OCI-LY1 (cell line): ENCODE measurements at regions not wholly inside any gene's neighbourhood (a gene's known extent, or its start where the extent isn't known, plus 50 kb on each side); places are given as distances from the start of the nearest gene placed in this dataset.

Source experiments
- H2AFZ ChIP-seq: fragments of 200-600 bp; sonication (generic), shearing (Covaris generic); 2 replicates; pipeline ENCODE4 v1.6.0; 2014; ENCODE audit warnings: antibody characterized with exemption, mild to moderate bottlenecking, low read length
- H3F3A ChIP-seq: fragments of 200-600 bp; sonication (generic), shearing (Covaris generic); 2 replicates; pipeline ENCODE4 v1.6.0; 2014; ENCODE audit warnings: mild to moderate bottlenecking, antibody characterized with exemption, low read length, moderate library complexity; ENCODE audit not compliant: insufficient read depth
- H3K27ac ChIP-seq: fragments of 200-600 bp; sonication (generic); 2 replicates; pipeline ENCODE4 v1.5.1; 2014; ENCODE audit warnings: low read length, mixed run types, mild to moderate bottlenecking, low read depth; ENCODE audit not compliant: poor library complexity, severe bottlenecking
- H3K27me3 ChIP-seq: fragments of 200-600 bp; sonication (generic); 2 replicates; pipeline ENCODE4 v1.6.0; 2014; ENCODE audit warnings: antibody characterized with exemption, mild to moderate bottlenecking, low read length, moderate library complexity; ENCODE audit not compliant: insufficient read depth
- H3K36me3 ChIP-seq: fragments of 200-600 bp; sonication (generic); 2 replicates; pipeline ENCODE4 v1.6.1; 2014; ENCODE audit warnings: mild to moderate bottlenecking, antibody characterized with exemption, low read length, moderate library complexity, mixed read lengths; ENCODE audit not compliant: insufficient read depth
- H3K4me1 ChIP-seq: fragments of 200-600 bp; sonication (generic); 2 replicates; pipeline ENCODE4 v1.5.1; 2014; ENCODE audit warnings: mild to moderate bottlenecking, low read length, moderate library complexity; ENCODE audit not compliant: insufficient read depth, severe bottlenecking
- H3K4me2 ChIP-seq: fragments of 200-600 bp; sonication (generic), shearing (Covaris generic); 2 replicates; pipeline ENCODE4 v1.6.1; 2014; ENCODE audit warnings: low read length
- H3K4me3 ChIP-seq: fragments of 200-600 bp; sonication (generic); 2 replicates; pipeline ENCODE4 v1.5.1; 2014; ENCODE audit warnings: low read length, low read depth, mild to moderate bottlenecking, mixed read lengths; ENCODE audit not compliant: poor library complexity, severe bottlenecking
- H3K79me2 ChIP-seq: fragments of 200-600 bp; shearing (Covaris generic); 2 replicates; pipeline ENCODE4 v1.6.1; 2016; ENCODE audit warnings: mixed run types, low read length, mixed read lengths; ENCODE audit not compliant: insufficient read depth
- H3K9ac ChIP-seq: fragments of 200-600 bp; sonication (generic), shearing (Covaris generic); 2 replicates; pipeline ENCODE4 v1.6.1; 2014; ENCODE audit warnings: mild to moderate bottlenecking, low read length, mixed read lengths
- H3K9me2 ChIP-seq: fragments of 200-600 bp; sonication (generic), shearing (Covaris generic); 2 replicates; pipeline ENCODE4 v1.6.1; 2014; ENCODE audit warnings: low read depth, mild to moderate bottlenecking, low read length, mixed read lengths
- H3K9me3 ChIP-seq: fragments of 200-600 bp; shearing (Covaris generic); 2 replicates; pipeline ENCODE4 v1.6.1; 2014; ENCODE audit warnings: low read length, mixed read lengths
- H4K20me1 ChIP-seq: fragments of 200-600 bp; sonication (generic), shearing (Covaris generic); 2 replicates; pipeline ENCODE4 v1.6.0; 2016; ENCODE audit warnings: mild to moderate bottlenecking, low read length; ENCODE audit not compliant: insufficient read depth
- CTCF ChIP-seq: fragments of 200-600 bp; sonication (generic), shearing (Covaris generic); IDR thresholded peaks from 2 replicates; pipeline ENCODE4 v1.5.1; 2017; ENCODE audit warnings: mild to moderate bottlenecking, antibody characterized with exemption, low read length, moderate library complexity, mixed read lengths
- EZH2 ChIP-seq: fragments of 200-600 bp; sonication (generic), shearing (Covaris generic); IDR thresholded peaks from 2 replicates; pipeline ENCODE4 v1.8.0; 2017; ENCODE audit warnings: borderline replicate concordance, mixed run types, mild to moderate bottlenecking, antibody characterized with exemption, low read length, moderate library complexity, mixed read lengths

- Histone ChIP-seq H3K9me2 (no peaks in the 10 kb centered on the region), H3K27ac (no peak overlapping the region), H4K20me1 (no peaks in the 10 kb centered on the region), H3K4me2 (no peak overlapping the region), H3K36me3 (no peaks in the 10 kb centered on the region), H3F3A (no peaks in the 10 kb centered on the region), H3K9ac (no peak overlapping the region), H2AFZ (no peak overlapping the region), H3K4me3 (no peak overlapping the region), H3K9me3 (no peaks in the 10 kb centered on the region), H3K79me2 (no peaks in the 10 kb centered on the region), H3K4me1 (no peaks in the 10 kb centered on the region), H3K27me3 (no peaks in the 10 kb centered on the region; the same call in 1 of the 2 replicates)
- no peak for TF ChIP-seq CTCF
- no peak for TF ChIP-seq EZH2
These were observed 268.0 kb upstream of the ARRDC4 start for GRCh38 chr15:97692301-97693015.

- Histone ChIP-seq H3K4me3 (no peak overlapping the region), H3K9ac (no peak overlapping the region), H3K27ac (no peak overlapping the region), H2AFZ (no peak overlapping the region), H3K36me3 (no peaks in the 10 kb centered on the region), H3K4me2 (no peak overlapping the region), H4K20me1 (no peaks in the 10 kb centered on the region), H3K4me1 (no peaks in the 10 kb centered on the region), H3F3A (no peaks in the 10 kb centered on the region), H3K27me3 (no peaks in the 10 kb centered on the region; the same call in 1 of the 2 replicates), H3K9me2 (no peaks in the 10 kb centered on the region), H3K9me3 (no peaks in the 10 kb centered on the region), H3K79me2 (no peaks in the 10 kb centered on the region)
- TF ChIP-seq CTCF: no peak
- TF ChIP-seq EZH2: no peak
These were observed 266.0 kb upstream of the ARRDC4 start for GRCh38 chr15:97694456-97694855.

- Histone ChIP-seq H2AFZ (no peak overlapping the region), H3K4me2 (no peak overlapping the region), H3K27ac (no peak overlapping the region), H3K9me2 (no peaks in the 10 kb centered on the region), H3K79me2 (no peaks in the 10 kb centered on the region), H3F3A (no peaks in the 10 kb centered on the region), H3K9ac (no peak overlapping the region), H3K4me1 (no peaks in the 10 kb centered on the region), H3K4me3 (no peak overlapping the region), H3K27me3 (no peaks in the 10 kb centered on the region), H3K9me3 (no peaks in the 10 kb centered on the region), H4K20me1 (no peaks in the 10 kb centered on the region), H3K36me3 (no peaks in the 10 kb centered on the region)
- TF ChIP-seq EZH2 (no peak), CTCF (no peak)
These were observed 257.1 kb upstream of the ARRDC4 start for GRCh38 chr15:97703400-97703799.
